ENCODE measurements at regions not wholly inside any gene's neighbourhood (a gene's known extent, or its start where the extent isn't known, plus 50 kb on each side); places are given as distances from the start of the nearest gene placed in this dataset.

- H3K4me3 ChIP-seq (replicated peaks in 1 of 3; ENCODE audit: insufficient read depth in 1 of 3, low read depth in 1 of 3, low read length in 3 of 3), result no peak overlapping the region
- no peaks in the 10 kb centered on the region for H3K27me3 ChIP-seq (ENCODE audit: control insufficient read depth in 2 of 2, insufficient read depth in 2 of 2, low read length in 2 of 2)
- H3K4me1 ChIP-seq (ENCODE audit: control insufficient read depth, extremely low read depth, insufficient read depth, low read length), result no peaks in the 10 kb centered on the region
- no peaks in the 10 kb centered on the region for H3K36me3 ChIP-seq (ENCODE audit: control insufficient read depth in 2 of 2, extremely low read depth in 1 of 2, insufficient read depth in 2 of 2, low read length in 2 of 2)
- no peak for FAIRE-seq
- ChIA-PET CTCF (no interaction called here), POLR2A (no interaction called here)
- intact Hi-C loops (cut with micrococcal nuclease), result no loop called here
- dilution Hi-C loops (cut with MboI; ENCODE audit: extremely low pct_ligation_motif_present, low sequenced_read_pairs), result no loop called here
- no peak overlapping the region for H3K9ac ChIP-seq (replicated peaks; ENCODE audit: extremely low read depth, insufficient read depth, low read length)
- no peak overlapping the region for H2AFZ ChIP-seq (ENCODE audit: low read depth, low read length)
- H4K20me1 ChIP-seq (replicated peaks; ENCODE audit: control insufficient read depth, extremely low read depth, insufficient read depth, low read length), result no peaks in the 10 kb centered on the region
- no peak overlapping the region for H3K27ac ChIP-seq (ENCODE audit: insufficient read depth, low read depth, low read length)
- no peak overlapping the region for H3K4me2 ChIP-seq (ENCODE audit: insufficient read depth, low read length)
- no TSS peak for BruUV-seq (replicated peaks)
- no peak for TF ChIP-seq JUN (IDR thresholded peaks at IDR 0.05; ENCODE audit: borderline replicate concordance, insufficient read depth, insufficient read length, low read depth)
- no peak for TF ChIP-seq POLR2A (IDR thresholded peaks at IDR 0.05; ENCODE audit: low read depth, low read length)
- TF ChIP-seq POLR2AphosphoS5 (IDR thresholded peaks at IDR 0.05; ENCODE audit: insufficient read depth, low read depth, low read length), result no peak
- TF ChIP-seq MYC (IDR thresholded peaks at IDR 0.05; ENCODE audit: low read depth, low read length), result no peak
- TF ChIP-seq FOS (IDR thresholded peaks at IDR 0.05; ENCODE audit: borderline replicate concordance, insufficient read depth, low read length), result no peak
- TF ChIP-seq GATA2 (IDR thresholded peaks at IDR 0.05; ENCODE audit: insufficient read depth, insufficient read length, low read depth, low read length), result no peak
- no peak for TF ChIP-seq MAX (IDR thresholded peaks at IDR 0.05; ENCODE audit: insufficient read depth, insufficient read length)
- no peak for TF ChIP-seq CTCF (IDR thresholded peaks at IDR 0.05; ENCODE audit: extremely low read depth in 1 of 2, insufficient read depth in 1 of 2, low read depth in 1 of 2, low read length in 2 of 2)
- TF ChIP-seq EZH2 (IDR thresholded peaks at IDR 0.05; ENCODE audit: borderline replicate concordance, low read depth, low read length, severe bottlenecking), result no peak
- no peaks in the 10 kb centered on the region for H3K9me1 ChIP-seq (replicated peaks; ENCODE audit: control insufficient read depth, extremely low read depth, insufficient read depth, low read length)
- peaks cover 2% of the 10 kb centered on the region for H3K9me3 ChIP-seq (replicated peaks; ENCODE audit: control insufficient read depth, insufficient read depth, low read length)
- no peaks in the 10 kb centered on the region for H3K79me2 ChIP-seq (ENCODE audit: control insufficient read depth, insufficient read depth, low read length)
- no peak for DNase-seq (ENCODE audit: low read depth, low spot score)
Measured at GRCh38 chr17:71260366-71260940, 860.4 kb upstream of the SOX9 start.

Data from endothelial cell of umbilical vein (primary cell).